Right lobe of liver (tissue), 6 donors: ENCODE measurements at regions not wholly inside any gene's neighbourhood (a gene's known extent, or its start where the extent isn't known, plus 50 kb on each side); places are given as distances from the start of the nearest gene placed in this dataset.

Experiments
- ATAC-seq, 4 donors: fragments of 200-7000 bp; cut with Tn5 transposase; one replicate each; pipeline ENCODE4 v1.9.1; 2020; ENCODE audit warnings: mild to moderate bottlenecking in 4 of 4, moderate library complexity in 4 of 4
- DNase-seq, 3 donors: peaks; one replicate each; pipeline ENCODE4 v3.0.0-alpha.2; 2020
- H3K27ac ChIP-seq, 3 donors: fragments of 200-600 bp; one replicate each; pipeline ENCODE4 v1.8.0; 2022
- H3K27me3 ChIP-seq, 2 donors: fragments of 200-600 bp; one replicate each; pipeline ENCODE4 v1.8.0; 2022
- H3K36me3 ChIP-seq, 4 donors: fragments of 200-600 bp; sonication (generic) in 1 of 4; one replicate each; pipeline versions ENCODE4 v1.5.1 to v1.8.0; 2017 to 2022; ENCODE audit warnings: control low read depth in 1 of 4
- H3K4me1 ChIP-seq, 4 donors: fragments of 200-600 bp; sonication (generic) in 1 of 4; one replicate each; pipeline versions ENCODE4 v1.5.1 to v1.8.0; 2017 to 2022; ENCODE audit warnings: control low read depth in 1 of 4
- H3K4me3 ChIP-seq, 3 donors: fragments of 200-600 bp; one replicate each; pipeline ENCODE4 v1.8.0; 2022
- H3K9me3 ChIP-seq, 4 donors: fragments of 200-600 bp; sonication (generic) in 1 of 4; one replicate each; pipeline versions ENCODE4 v1.5.1 to v1.8.0; 2017 to 2022; ENCODE audit warnings: control low read depth in 1 of 4
- CTCF ChIP-seq, 4 donors: fragments of 200-600 bp in 3 of 4; fragments of 450-650 bp in 1 of 4; IDR thresholded peaks; one replicate each; pipeline versions ENCODE4 v1.5.1 to v1.8.0; 2016 to 2022; ENCODE audit warnings: antibody characterized with exemption in 4 of 4, mild to moderate bottlenecking in 2 of 4
- POLR2A ChIP-seq: fragments of 450-650 bp; IDR thresholded peaks from one replicate; pipeline ENCODE4 v1.6.1; 2017; ENCODE audit warnings: antibody characterized with exemption, mild to moderate bottlenecking
- WGBS: methylation state at CpG from one replicate; pipeline ENCODE4 v1.1.6; 2018; ENCODE audit warnings: low coverage, low lambda C conversion rate; ENCODE audit not compliant: insufficient coverage; ENCODE audit errors: missing lambda C conversion rate; 5-methylcytosine and 5-hydroxymethylcytosine counted together
- intact Hi-C, 2 donors: fragments of 100-400 bp; cut with DNase I; formaldehyde crosslinking; loops; one replicate each; pipeline versions ENCODE4 v1.11.2 to v1.14.1; 2022
- donor health status: DM: no; HTN: yes; CAD: no.
- donor health status: DM: no; HTN: no; CAD: no.
- donor health status: DM: no; HTN: no; CAD: no.
- donor health status: DM: no; HTN: yes; CAD: no.
- donor health status: DM: no; HTN: yes; CAD: no.

GRCh38 chr3:28587723-28588122 lies 239.1 kb upstream of the AZI2 start:
- TF ChIP-seq POLR2A (no peak), CTCF (IDR thresholded peaks at IDR 0.05) (no peak)
- intact Hi-C loops, result no loop called here
- Histone ChIP-seq H3K4me3 (no peak overlapping the region), H3K4me1 (no peaks in the 10 kb centered on the region), H3K27me3 (no peaks in the 10 kb centered on the region), H3K27ac (no peak overlapping the region), H3K36me3 (no peaks in the 10 kb centered on the region), H3K9me3 (no peaks in the 10 kb centered on the region)
- no peak for DNase-seq
- ATAC-seq, result no peak
- WGBS, result 45% methylated on average over 3 of the region's 3 CpGs

- DNase-seq (no peak), ATAC-seq (no peak)
- Histone ChIP-seq H3K27ac (no peak overlapping the region), H3K27me3 (no peaks in the 10 kb centered on the region), H3K36me3 (no peaks in the 10 kb centered on the region), H3K4me1 (no peaks in the 10 kb centered on the region), H3K4me3 (no peak overlapping the region), H3K9me3 (no peaks in the 10 kb centered on the region)
- WGBS, result 30% methylated on average over 1 of the region's 2 CpGs
- intact Hi-C loops, result no loop called here
- TF ChIP-seq POLR2A (no peak), CTCF (IDR thresholded peaks at IDR 0.05) (no peak)
These were observed 241.6 kb upstream of the AZI2 start for GRCh38 chr3:28590216-28590615.

GRCh38 chr3:28590860-28591259 lies 242.2 kb upstream of the AZI2 start:
- H3K4me3 ChIP-seq, result no peak overlapping the region
- no peak for DNase-seq
- ATAC-seq, result no peak
- no peaks in the 10 kb centered on the region for H3K4me1 ChIP-seq
- WGBS, result 50% methylated on average over 3 of the region's 3 CpGs
- TF ChIP-seq POLR2A (no peak), CTCF (IDR thresholded peaks at IDR 0.05) (no peak)
- no peaks in the 10 kb centered on the region for H3K27me3 ChIP-seq
- no peak overlapping the region for H3K27ac ChIP-seq
- intact Hi-C loops, result no loop called here
- H3K36me3 ChIP-seq, result no peaks in the 10 kb centered on the region
- no peaks in the 10 kb centered on the region for H3K9me3 ChIP-seq

- H3K27me3 ChIP-seq, result no peaks in the 10 kb centered on the region
- no peaks in the 10 kb centered on the region for H3K4me1 ChIP-seq
- H3K9me3 ChIP-seq, result no peaks in the 10 kb centered on the region
- ATAC-seq (no peak), DNase-seq (no peak)
- H3K27ac ChIP-seq, result no peak overlapping the region
- no peak for TF ChIP-seq CTCF (IDR thresholded peaks at IDR 0.05)
- TF ChIP-seq POLR2A, result no peak
- 73% methylated on average over 4 of the region's 4 CpGs for WGBS
- intact Hi-C loops, result no loop called here
- H3K4me3 ChIP-seq, result no peak overlapping the region
- H3K36me3 ChIP-seq, result no peaks in the 10 kb centered on the region
These were observed 246.7 kb upstream of the AZI2 start for GRCh38 chr3:28595372-28595771.

- TF ChIP-seq CTCF (IDR thresholded peaks at IDR 0.05) (no peak), POLR2A (no peak)
- Histone ChIP-seq H3K9me3 (no peaks in the 10 kb centered on the region), H3K27ac (no peak overlapping the region), H3K4me3 (no peak overlapping the region), H3K4me1 (no peaks in the 10 kb centered on the region), H3K27me3 (no peaks in the 10 kb centered on the region), H3K36me3 (no peaks in the 10 kb centered on the region)
- WGBS, result 63% methylated on average over 5 of the region's 6 CpGs
- intact Hi-C loops, result no loop called here
- no peak for ATAC-seq
- DNase-seq, result no peak
These were observed 248.8 kb upstream of the AZI2 start for GRCh38 chr3:28597452-28597851.
